Sigmoid colon (tissue), 4 donors: ENCODE measurements at regions not wholly inside any gene's neighbourhood (a gene's known extent, or its start where the extent isn't known, plus 50 kb on each side); places are given as distances from the start of the nearest gene placed in this dataset.

Experiments
- CTCF ChIP-seq, 4 experiments: fragments of 450-650 bp in 3 of 4; fragments of 200-600 bp in 1 of 4; IDR thresholded peaks; one replicate each; pipeline ENCODE4 v1.5.1; 2016 to 2019; ENCODE audit warnings: antibody characterized with exemption in 4 of 4, mild to moderate bottlenecking in 3 of 4, moderate library complexity in 2 of 4
- POLR2AphosphoS5 ChIP-seq, 4 donors: sonication (generic); formaldehyde crosslinking; IDR thresholded peaks; one replicate each; pipeline ENCODE4 v1.6.1; 2017; ENCODE audit warnings: antibody characterized with exemption in 4 of 4

DNA sequence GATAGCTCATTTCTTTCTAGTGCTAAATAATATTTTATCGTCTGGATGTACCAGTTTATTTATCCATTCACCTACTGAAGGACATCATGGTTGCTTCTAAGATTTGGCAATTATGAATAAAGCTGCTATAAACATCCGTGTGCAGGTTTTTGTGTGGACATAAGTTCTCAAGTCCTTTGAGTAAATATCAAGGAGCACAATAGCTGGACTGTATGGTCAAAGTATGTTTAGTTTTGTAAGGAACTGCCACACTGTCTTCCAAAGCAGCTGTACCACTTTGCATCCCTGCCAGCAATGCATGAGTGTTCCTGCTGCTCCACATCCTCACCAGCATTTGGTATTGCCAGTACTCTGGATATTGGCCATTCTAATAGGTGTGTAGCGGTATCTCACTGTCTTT, 447.4 kb downstream of the MED13L start:
- TF ChIP-seq CTCF (IDR thresholded peaks at IDR 0.05) = no peak
- TF ChIP-seq POLR2AphosphoS5 (IDR thresholded peaks at IDR 0.05) = no peak
